ENCODE measurements at regions not wholly inside any gene's neighbourhood (a gene's known extent, or its start where the extent isn't known, plus 50 kb on each side); places are given as distances from the start of the nearest gene placed in this dataset.

GRCh38 chr4:106773076-106773905, 262.8 kb downstream of the DKK2 start:
- no peak overlapping the region for H3K4me3 Mint-ChIP-seq
- no peak for TF ChIP-seq CTCF (IDR thresholded peaks at IDR 0.05)
- H3K9me3 Mint-ChIP-seq, result peaks cover 7% of the 10 kb centered on the region
- DNase-seq (no peak), ATAC-seq (ENCODE audit: low read depth) (no peak)
- no peaks in the 10 kb centered on the region for H3K4me1 Mint-ChIP-seq
- no peak overlapping the region for H3K27ac Mint-ChIP-seq
- POLR2A ChIA-PET, result no interaction called here
- intact Hi-C loops (cut with micrococcal nuclease), result no loop called here
- CTCF ChIA-PET, result no interaction called here
- no peaks in the 10 kb centered on the region for H3K36me3 Mint-ChIP-seq (ENCODE audit: low read depth)
- H3K27me3 Mint-ChIP-seq, result no peaks in the 10 kb centered on the region

GRCh38 chr4:106767991-106768390, 268.1 kb downstream of the DKK2 start:
- H3K9me3 Mint-ChIP-seq, result peaks cover 7% of the 10 kb centered on the region
- intact Hi-C loops (cut with micrococcal nuclease), result no loop called here
- no peak for TF ChIP-seq CTCF (IDR thresholded peaks at IDR 0.05)
- no peak for DNase-seq
- ChIA-PET POLR2A (no interaction called here), CTCF (no interaction called here)
- H3K27ac Mint-ChIP-seq, result no peak overlapping the region
- H3K36me3 Mint-ChIP-seq (ENCODE audit: low read depth), result no peaks in the 10 kb centered on the region
- no peaks in the 10 kb centered on the region for H3K27me3 Mint-ChIP-seq
- H3K4me1 Mint-ChIP-seq, result no peaks in the 10 kb centered on the region
- H3K4me3 Mint-ChIP-seq, result no peak overlapping the region
- no peak for ATAC-seq (ENCODE audit: low read depth)

- H3K36me3 Mint-ChIP-seq (ENCODE audit: low read depth), result no peaks in the 10 kb centered on the region
- no peaks in the 10 kb centered on the region for H3K4me1 Mint-ChIP-seq
- no peak for TF ChIP-seq CTCF (IDR thresholded peaks at IDR 0.05)
- POLR2A ChIA-PET, result no interaction called here
- CTCF ChIA-PET, result no interaction called here
- H3K9me3 Mint-ChIP-seq, result peaks cover 5% of the 10 kb centered on the region
- no peak for DNase-seq
- intact Hi-C loops (cut with micrococcal nuclease), result no loop called here
- ATAC-seq (ENCODE audit: low read depth), result no peak
- H3K27me3 Mint-ChIP-seq, result no peaks in the 10 kb centered on the region
- no peak overlapping the region for H3K27ac Mint-ChIP-seq
- no peak overlapping the region for H3K4me3 Mint-ChIP-seq
Observed at GRCh38 chr4:106766519-106766918, 269.6 kb downstream of the DKK2 start.

- DNase-seq, result no peak
- peaks cover 5% of the 10 kb centered on the region for H3K9me3 Mint-ChIP-seq
- intact Hi-C loops (cut with micrococcal nuclease), result no loop called here
- no peak for ATAC-seq (ENCODE audit: low read depth)
- ChIA-PET POLR2A (no interaction called here), CTCF (no interaction called here)
- H3K27ac Mint-ChIP-seq, result no peak overlapping the region
- H3K4me1 Mint-ChIP-seq, result no peaks in the 10 kb centered on the region
- no peak overlapping the region for H3K4me3 Mint-ChIP-seq
- TF ChIP-seq CTCF (IDR thresholded peaks at IDR 0.05), result no peak
- H3K36me3 Mint-ChIP-seq (ENCODE audit: low read depth), result no peaks in the 10 kb centered on the region
- H3K27me3 Mint-ChIP-seq, result no peaks in the 10 kb centered on the region
Observed at GRCh38 chr4:106764774-106765173, 271.3 kb downstream of the DKK2 start.

- Mint-ChIP-seq H3K36me3 (ENCODE audit: low read depth) (no peaks in the 10 kb centered on the region), H3K9me3 (no peaks in the 10 kb centered on the region), H3K27me3 (no peaks in the 10 kb centered on the region), H3K4me3 (no peak overlapping the region), H3K27ac (no peak overlapping the region), H3K4me1 (no peaks in the 10 kb centered on the region)
- no peak for ATAC-seq (ENCODE audit: low read depth)
- no peak for TF ChIP-seq CTCF (IDR thresholded peaks at IDR 0.05)
- CTCF ChIA-PET, result no interaction called here
- no peak for DNase-seq
- POLR2A ChIA-PET, result no interaction called here
- intact Hi-C loops (cut with micrococcal nuclease), result no loop called here
Observed at GRCh38 chr4:106762666-106763443, 273.3 kb downstream of the DKK2 start.
